GM19438 (cell line): ENCODE measurements at regions not wholly inside any gene's neighbourhood (a gene's known extent, or its start where the extent isn't known, plus 50 kb on each side); places are given as distances from the start of the nearest gene placed in this dataset.

Experiments used
- ATAC-seq: cut with Tn5 transposase; IDR thresholded peaks from one replicate; pipeline ENCODE4 v1.9.1; 2021; ENCODE audit warnings: low read depth; ENCODE audit not compliant: unreplicated experiment

DNA sequence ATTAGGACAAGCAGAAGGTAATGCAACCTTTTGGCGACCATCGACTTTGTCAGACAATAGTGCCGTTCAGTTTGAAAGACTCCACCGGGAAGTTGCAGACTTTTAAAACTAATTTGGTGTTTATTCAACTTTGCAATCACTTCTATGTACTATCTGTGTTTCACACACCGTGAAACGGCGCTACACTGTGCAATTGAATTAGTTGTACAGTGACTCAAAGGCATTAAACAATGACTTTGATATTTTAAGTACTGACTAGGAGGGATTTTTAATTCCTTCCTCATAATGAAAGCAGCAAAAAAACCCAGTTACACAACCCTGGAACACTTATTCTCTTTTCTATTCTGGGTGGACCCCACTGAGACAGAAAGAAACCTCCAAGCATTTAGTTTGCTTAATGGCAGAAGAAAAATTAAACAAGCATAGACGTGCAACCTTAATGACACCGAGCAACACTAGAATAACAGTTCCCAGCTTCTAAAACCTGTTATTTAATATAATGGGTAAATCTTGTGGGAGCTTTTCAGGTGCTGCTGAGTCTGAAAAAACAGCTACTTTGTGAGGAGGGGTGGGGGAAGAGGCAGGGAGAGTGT is 176.8 kb downstream of the LMO4 start:
- ATAC-seq = no peak

GRCh38 chr1:87506147-87506546 is 177.5 kb downstream of the LMO4 start:
- no peak for ATAC-seq

GRCh38 chr1:87508247-87508787 is 179.6 kb downstream of the LMO4 start:
- ATAC-seq = no peak

GRCh38 chr1:87510540-87510939 is 181.9 kb downstream of the LMO4 start:
- no peak for ATAC-seq

GRCh38 chr1:87511449-87511848 is 182.8 kb downstream of the LMO4 start:
- no peak for ATAC-seq

DNA sequence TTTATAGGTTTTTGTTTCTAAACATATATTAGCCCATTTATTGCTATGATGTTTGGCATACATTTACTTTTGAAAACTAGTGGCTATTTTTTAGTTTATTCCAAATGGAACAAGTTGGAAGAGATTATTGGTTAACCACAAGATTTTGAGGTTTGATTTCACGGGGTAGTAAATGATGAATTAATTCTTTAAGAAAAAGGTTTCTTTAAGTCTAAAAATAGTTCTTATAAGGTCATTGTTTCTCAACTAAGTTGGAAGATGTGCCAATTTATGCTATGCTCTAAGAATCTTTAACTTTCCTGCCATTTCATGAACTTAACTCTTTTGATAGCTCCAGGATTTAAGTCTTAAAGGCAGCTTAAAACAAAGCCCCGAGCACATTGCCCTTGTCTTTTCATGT is 183.8 kb downstream of the LMO4 start:
- no peak for ATAC-seq

GRCh38 chr1:87513255-87513654 is 184.6 kb downstream of the LMO4 start:
- ATAC-seq = no peak

GRCh38 chr1:87513966-87514660 is 185.4 kb downstream of the LMO4 start:
- no peak for ATAC-seq

DNA sequence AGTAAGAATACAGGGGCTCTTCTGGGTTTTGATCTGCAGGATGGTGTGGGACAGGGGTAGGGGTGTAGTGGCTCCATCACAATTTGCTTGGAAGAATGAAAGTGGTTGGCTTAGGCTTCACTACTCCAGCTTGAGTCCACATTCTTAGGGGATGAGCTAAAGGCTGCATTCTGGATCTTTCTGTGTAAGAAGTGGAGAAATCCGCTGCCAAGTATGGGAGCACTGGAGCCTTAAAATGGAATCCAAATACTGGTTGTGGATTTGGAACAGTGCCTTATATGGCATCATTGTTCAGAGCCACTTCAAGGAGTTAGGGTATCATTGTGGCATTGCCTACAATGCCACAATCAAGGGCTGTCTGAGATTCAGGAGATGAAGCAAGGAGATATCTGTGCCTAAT is 187.1 kb downstream of the LMO4 start:
- ATAC-seq = no peak

GRCh38 chr1:87518794-87519193 is 190.1 kb downstream of the LMO4 start:
- ATAC-seq = no peak

DNA sequence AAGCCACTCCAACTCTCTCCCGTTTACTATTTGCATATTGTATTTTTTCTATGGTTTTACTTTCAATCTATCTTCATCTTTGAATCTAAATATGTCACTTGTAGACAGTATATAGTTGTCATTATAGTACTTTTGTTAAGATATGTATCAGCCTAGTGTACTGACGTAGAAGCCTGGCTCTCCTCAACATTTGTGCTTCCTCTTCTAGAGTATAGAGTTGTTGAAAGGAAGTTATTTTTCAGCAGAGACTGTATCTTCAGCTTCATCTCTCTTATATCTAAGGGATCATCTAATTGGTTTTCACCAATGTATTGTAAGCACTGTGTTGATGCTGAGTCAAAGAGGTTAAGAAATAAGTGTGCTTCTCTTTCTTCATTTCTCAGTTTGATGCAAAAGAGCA is 192.8 kb downstream of the LMO4 start:
- no peak for ATAC-seq

- no peak for ATAC-seq
Measured at GRCh38 chr1:87523466-87523865, 194.8 kb downstream of the LMO4 start.

GRCh38 chr1:87524021-87524754 is 195.5 kb downstream of the LMO4 start:
- no peak for ATAC-seq

DNA sequence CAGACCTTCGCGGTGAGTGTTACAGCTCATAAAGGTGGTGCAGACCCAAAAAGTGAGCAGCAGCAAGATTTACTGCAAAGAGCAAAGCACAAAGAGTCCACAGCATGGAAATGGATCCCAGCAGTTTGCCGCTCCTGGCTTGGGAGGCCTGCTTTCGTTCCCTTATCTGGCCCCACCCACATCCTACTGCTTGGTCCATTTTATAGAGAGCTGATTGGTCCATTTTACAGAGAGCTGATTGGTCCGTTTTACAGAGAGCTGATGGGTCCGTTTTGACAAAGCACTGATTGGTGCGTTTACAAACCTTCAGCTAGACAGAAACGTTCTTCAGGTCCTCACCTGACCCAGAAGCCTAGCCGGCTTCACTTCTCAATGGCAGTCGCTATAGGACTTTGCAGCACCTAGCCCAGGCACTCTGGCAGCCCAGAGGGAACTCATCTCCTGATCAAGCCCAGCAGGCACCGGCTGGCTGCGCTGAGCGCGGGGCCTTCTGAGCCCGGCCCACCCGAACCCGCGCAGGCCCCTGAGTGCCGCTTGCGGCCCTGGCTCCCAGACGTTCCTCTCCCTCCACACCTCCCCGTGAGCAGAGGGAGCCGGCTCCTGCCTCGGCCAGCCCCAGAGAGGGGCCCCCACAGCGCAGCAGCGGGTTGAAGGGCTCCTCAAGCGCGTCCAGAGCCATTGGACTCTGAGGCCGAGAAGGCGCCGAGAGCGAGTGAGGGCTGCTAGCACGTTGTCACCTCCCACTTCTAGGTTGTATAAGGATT is 200.3 kb downstream of the LMO4 start:
- ATAC-seq = no peak

DNA sequence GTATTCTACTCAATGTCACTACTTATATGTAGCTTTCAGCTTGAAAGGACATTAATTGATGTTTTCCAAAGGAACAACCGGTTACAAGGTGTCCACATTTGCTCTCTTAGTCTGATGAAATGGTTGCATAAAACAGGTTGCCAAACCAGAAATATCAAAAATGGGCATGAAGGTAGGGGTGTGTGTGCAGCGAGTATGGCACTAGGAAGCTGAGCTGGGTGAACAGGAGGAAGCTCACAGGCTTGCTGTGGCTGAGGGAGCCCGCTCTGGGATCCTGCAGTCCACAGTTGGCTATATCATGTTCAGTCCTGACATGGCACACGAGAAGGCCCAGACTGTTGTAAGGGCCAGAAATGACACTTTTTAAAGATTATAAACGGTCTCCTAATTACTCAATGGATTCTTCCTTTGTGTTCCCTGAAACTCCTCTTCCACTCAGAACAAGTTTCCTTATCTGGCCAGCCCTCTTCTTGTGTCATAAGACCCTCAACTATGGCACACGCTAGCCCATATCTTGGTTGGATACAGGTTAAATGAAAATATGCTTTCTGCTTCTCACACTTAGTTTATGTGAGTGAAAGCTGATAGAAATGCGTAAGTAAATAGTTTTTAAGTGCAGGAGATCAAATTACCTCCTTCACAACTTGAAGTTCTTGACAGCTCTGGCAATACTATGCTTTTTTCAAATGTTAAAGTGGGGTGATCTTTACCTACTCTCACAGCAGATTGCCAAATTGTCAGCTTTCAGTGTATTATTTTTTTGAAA is 201.5 kb downstream of the LMO4 start:
- no peak for ATAC-seq

DNA sequence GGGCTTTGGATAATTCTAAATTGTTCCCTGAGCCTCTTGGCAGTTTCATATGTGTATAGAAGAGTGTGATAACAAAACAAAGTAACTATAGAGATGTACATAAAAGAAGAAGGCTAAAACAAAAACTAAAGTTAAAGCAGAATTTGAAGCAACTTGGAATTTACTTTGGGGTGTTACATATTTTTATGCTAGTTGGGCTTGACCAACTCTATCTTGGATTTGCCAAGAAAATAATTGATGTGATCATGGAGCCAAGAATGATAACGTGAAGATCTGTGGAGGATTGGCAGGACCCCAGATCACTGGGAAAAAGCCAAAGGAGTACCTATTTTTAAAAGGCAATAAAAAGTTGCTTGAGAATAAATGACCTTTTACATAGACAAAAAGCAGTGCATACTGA is 206.9 kb downstream of the LMO4 start:
- ATAC-seq = no peak

DNA sequence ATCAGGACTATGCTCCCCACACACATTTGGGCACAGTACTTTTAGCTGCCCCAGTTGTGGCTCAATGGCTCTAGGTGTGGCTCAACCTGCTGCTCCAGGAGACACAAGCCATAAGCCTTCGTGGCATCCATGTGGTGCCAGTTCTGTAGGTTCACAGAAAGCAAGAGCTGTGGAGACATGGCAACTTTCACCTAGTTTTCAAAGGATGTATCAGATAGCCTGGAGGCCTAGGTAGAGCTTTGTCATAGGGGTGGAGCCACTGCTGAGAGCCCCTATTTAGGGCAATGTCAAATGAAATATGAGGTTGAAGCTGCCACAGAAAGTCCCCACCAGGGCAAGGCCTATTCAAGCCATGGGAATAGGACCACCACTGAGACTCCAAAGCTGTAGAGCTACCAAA is 210.5 kb downstream of the LMO4 start:
- no peak for ATAC-seq

- no peak for ATAC-seq
Measured at GRCh38 chr1:87542697-87543096, 214.0 kb downstream of the LMO4 start.

DNA sequence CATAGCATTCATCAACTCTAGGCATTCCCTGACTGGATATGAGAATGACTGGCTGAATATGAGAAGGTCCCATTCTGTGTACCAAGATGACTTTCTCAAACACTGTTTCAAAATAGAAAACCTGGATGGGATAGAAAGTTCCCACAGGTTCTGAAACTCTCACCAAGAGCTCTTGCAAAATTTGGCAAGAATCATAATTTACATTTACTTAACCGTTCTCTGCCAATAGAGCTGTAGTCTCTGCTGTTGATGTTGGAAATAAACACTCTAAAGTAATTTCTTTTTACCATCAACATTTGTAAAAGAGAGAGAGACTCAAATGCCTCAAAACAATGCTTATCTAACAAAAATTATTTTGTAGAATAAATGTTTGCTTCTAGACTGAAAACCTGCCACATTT is 221.1 kb downstream of the LMO4 start:
- no peak for ATAC-seq

GRCh38 chr1:87553511-87553910 is 224.8 kb downstream of the LMO4 start:
- ATAC-seq = no peak
